ENCODE measurements at regions not wholly inside any gene's neighbourhood (a gene's known extent, or its start where the extent isn't known, plus 50 kb on each side); places are given as distances from the start of the nearest gene placed in this dataset.
"Not testable (repeated sequence)": the region's sequence is repeated elsewhere in the genome, so short reads cannot be mapped to it uniquely, and the experiment has no call there.

- DNase-seq: no peak
Measured at GRCh38 chr3:110419096-110419495, 652.5 kb upstream of the NECTIN3 start.

GRCh38 chr3:110419601-110420000 is 652.0 kb upstream of the NECTIN3 start:
- no peak for DNase-seq

- DNase-seq: no peak
Measured at GRCh38 chr3:110420158-110420641, 651.4 kb upstream of the NECTIN3 start.

- no peak for DNase-seq
Measured at GRCh38 chr3:110423276-110423675, 648.3 kb upstream of the NECTIN3 start.

GRCh38 chr3:110430146-110430545 is 641.5 kb upstream of the NECTIN3 start:
- no peak for DNase-seq

- no peak for DNase-seq
Measured at GRCh38 chr3:110436209-110436608, 635.4 kb upstream of the NECTIN3 start.

GRCh38 chr3:110440066-110440653 is 631.5 kb upstream of the NECTIN3 start:
- not testable (repeated sequence) for DNase-seq

- no peak for DNase-seq
Measured at GRCh38 chr3:110454066-110454465, 617.5 kb upstream of the NECTIN3 start.

GRCh38 chr3:110456001-110456400 is 615.6 kb upstream of the NECTIN3 start:
- DNase-seq: no peak

- no peak for DNase-seq
Measured at GRCh38 chr3:110456438-110457138, 615.0 kb upstream of the NECTIN3 start.

- DNase-seq: no peak
Measured at GRCh38 chr3:110457508-110457907, 614.1 kb upstream of the NECTIN3 start.

GRCh38 chr3:110459021-110459420 is 612.6 kb upstream of the NECTIN3 start:
- DNase-seq: no peak

- DNase-seq: no peak
Measured at GRCh38 chr3:110470310-110470709, 601.3 kb upstream of the NECTIN3 start.

GRCh38 chr3:110473405-110473804 is 598.2 kb upstream of the NECTIN3 start:
- no peak for DNase-seq

- no peak for DNase-seq
Measured at GRCh38 chr3:110474397-110474796, 597.2 kb upstream of the NECTIN3 start.

- DNase-seq: no peak
Measured at GRCh38 chr3:110478377-110479054, 593.1 kb upstream of the NECTIN3 start.

GRCh38 chr3:110479731-110480130 is 591.9 kb upstream of the NECTIN3 start:
- DNase-seq: no peak

GRCh38 chr3:110485389-110485788 is 586.2 kb upstream of the NECTIN3 start:
- no peak for DNase-seq

GRCh38 chr3:110487840-110488239 is 583.8 kb upstream of the NECTIN3 start:
- no peak for DNase-seq

- no peak for DNase-seq
Measured at GRCh38 chr3:110491413-110491812, 580.2 kb upstream of the NECTIN3 start.

GRCh38 chr3:110492876-110493275 is 578.7 kb upstream of the NECTIN3 start:
- no peak for DNase-seq

- no peak for DNase-seq
Measured at GRCh38 chr3:110493438-110494092, 578.1 kb upstream of the NECTIN3 start.

- no peak for DNase-seq
Measured at GRCh38 chr3:110494093-110494490, 577.5 kb upstream of the NECTIN3 start.

GRCh38 chr3:110494728-110495127 is 576.9 kb upstream of the NECTIN3 start:
- DNase-seq: no peak
